HG03103 (cell line): ENCODE measurements at regions not wholly inside any gene's neighbourhood (a gene's known extent, or its start where the extent isn't known, plus 50 kb on each side); places are given as distances from the start of the nearest gene placed in this dataset.

ENCODE experiments used
- ATAC-seq: cut with Tn5 transposase; IDR thresholded peaks from one replicate; pipeline ENCODE4 v1.9.1; 2021; ENCODE audit warnings: low read depth; ENCODE audit not compliant: unreplicated experiment

DNA sequence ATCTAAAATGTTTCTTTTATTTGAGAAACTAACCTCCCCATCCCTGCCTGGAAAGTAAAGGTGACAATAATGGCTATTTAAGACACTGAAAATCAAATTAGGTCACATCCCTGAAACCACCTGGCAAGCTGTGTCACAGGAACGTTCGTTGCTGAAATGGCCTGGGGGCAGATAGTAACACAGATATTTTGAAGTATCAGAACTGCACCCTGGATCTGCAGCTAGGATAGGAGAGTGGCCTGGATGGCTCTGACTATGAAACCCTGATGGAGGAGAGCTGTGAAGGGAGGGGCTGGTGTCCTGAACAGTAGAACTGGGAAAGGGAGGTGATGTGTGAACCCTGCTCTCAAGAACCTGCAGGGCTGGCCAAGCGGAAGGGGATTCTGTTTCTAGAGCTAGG is 648.3 kb upstream of the CFAP20DC start:
- no peak for ATAC-seq

DNA sequence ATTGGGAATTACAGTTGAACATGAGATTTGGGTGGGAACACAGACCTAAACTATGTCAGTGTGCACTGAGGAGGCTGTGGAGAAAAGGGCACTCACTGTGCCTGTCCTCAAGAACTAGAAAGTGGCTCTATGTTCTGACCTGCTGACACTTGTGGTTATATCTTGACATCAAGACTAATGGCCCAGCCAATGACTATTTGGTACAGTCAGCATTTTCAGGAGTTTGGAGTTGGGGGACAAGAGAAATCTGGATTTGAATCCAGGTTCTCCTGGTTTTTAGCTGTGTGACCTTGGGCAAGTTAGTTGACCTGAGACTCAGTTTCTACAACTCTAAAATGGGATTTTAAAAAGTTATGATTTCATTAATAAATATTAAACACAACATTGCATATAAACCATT is 647.0 kb upstream of the CFAP20DC start:
- ATAC-seq: no peak

DNA sequence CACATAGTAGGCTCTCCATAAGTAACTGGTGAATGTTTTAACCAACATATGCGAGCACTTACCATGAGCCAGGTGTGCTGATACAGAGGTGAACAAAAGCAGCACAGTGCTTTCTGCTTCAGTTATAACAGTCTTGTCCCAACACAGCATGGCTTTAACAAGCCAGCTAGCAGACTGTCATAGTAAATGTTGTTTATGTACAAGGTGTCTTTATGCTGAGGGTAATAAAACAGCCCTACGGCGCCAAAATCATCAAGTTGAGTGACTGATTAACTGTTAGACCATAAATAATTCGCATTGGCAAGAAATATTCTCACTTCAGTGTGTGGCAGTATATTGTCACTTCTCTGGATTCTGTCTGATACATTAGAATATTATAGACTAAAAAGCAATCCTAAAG is 646.0 kb upstream of the CFAP20DC start:
- no peak for ATAC-seq

DNA sequence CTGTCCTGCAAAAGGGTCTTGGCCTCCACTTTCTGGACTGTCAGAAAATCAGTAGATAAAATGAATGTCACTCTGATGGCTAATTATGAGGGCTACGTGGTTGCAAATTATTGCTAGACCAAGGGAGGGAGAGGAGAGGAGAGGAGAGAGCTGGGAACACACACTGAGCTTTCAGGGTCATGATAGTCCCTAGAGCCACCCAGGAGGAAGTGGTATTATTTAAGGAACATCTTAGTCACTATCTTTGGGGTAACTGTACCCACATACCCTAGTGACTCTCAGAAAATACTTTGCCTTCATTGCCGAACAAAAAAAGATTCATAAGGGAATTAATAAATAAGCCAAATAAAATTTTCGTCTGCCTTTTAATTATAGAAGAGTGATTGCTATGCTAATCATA is 642.3 kb upstream of the CFAP20DC start:
- no peak for ATAC-seq

DNA sequence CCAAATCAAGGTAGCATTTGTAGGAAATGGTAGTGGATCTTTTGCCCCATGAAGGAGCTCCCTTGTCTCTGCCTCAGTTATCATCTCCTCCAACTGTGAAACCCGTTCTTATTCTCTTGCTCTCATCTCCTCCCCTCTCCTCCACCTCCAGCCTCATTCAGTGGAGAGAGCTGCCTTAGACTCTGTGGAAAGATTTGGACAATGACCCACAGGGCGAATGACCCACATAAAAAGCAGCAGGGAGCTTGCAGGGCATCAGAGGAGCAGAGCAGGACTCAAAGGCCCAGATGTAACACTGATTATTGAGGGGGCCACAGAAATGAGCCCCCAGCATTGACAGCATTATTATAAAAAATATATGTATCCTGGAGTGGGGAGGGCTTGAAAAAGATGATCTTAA is 641.1 kb upstream of the CFAP20DC start:
- no peak for ATAC-seq

DNA sequence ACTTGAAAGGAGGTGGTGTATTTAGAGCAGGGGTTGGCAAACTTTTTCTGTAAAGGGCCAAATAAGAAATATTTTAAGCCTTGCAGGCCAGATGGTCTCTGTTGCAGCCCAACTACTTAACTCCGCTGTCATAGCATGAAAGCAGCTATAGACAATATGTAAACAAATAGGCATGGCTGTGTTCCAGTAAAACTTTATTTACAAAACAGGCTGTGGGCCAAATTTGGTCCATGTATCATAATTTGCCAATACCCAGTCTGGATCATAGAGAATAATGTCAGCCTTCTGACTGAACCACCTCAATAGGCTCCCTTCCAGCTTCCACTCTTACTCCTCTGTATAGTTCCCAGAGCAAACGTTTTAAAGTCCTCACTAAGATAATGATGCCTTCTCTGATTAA is 638.8 kb upstream of the CFAP20DC start:
- ATAC-seq: no peak

DNA sequence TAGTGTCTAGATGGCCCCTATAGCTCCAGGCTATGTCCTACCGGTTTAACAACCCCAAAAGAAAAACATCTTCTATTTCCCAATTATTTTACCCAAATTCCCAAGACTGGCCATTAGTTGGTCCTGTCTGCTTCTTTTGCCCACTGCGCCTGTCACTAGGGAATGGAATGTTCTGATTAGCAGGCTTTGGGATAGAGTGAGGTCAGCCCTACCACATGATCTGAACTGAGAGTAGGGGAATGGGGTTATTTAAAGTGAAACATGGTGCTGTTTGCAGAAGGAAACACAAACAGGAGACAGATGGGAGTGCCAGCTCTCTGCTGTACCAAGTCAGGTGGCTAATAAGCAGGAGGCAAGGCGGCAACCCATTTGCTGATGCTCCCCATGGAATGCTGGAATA is 635.6 kb upstream of the CFAP20DC start:
- ATAC-seq: no peak

DNA sequence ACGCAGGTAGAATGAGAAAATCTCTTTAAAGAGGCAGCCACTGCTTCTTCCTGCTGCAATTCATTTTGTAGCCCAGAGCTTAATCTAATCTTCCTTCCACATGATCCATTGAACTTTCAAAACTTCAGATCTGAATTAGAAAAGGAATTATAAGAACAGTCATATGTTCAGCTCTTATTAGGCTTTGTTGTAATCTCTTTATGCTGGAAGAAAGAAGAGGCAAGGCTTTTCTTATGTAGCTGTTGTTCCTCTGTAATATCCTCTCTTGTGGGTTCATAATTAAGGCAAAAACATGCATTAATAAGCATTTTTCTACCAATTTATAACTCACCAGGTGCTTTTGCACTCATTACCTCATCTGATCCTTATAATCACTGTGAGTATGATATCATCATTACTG is 634.9 kb upstream of the CFAP20DC start:
- ATAC-seq: no peak

DNA sequence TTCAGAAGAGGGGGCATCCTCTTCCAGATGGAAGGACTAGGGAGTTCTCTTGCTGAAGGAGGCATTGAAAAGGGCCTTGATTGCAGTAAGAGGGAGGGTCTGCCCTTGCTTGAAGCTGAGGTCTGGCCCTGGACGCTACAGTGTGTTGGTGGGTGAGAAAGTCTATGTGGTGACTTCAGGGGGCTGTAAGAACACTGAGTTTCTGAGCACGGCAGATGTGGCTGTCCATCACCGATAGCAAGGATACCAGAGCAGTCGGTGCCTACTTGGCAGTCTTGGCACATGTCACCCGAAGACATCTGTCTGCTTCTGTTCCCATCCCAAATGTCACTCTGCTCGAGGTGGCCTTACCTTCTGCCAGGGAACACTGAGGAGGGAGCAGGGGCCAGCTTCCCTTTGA is 631.1 kb upstream of the CFAP20DC start:
- no peak for ATAC-seq

DNA sequence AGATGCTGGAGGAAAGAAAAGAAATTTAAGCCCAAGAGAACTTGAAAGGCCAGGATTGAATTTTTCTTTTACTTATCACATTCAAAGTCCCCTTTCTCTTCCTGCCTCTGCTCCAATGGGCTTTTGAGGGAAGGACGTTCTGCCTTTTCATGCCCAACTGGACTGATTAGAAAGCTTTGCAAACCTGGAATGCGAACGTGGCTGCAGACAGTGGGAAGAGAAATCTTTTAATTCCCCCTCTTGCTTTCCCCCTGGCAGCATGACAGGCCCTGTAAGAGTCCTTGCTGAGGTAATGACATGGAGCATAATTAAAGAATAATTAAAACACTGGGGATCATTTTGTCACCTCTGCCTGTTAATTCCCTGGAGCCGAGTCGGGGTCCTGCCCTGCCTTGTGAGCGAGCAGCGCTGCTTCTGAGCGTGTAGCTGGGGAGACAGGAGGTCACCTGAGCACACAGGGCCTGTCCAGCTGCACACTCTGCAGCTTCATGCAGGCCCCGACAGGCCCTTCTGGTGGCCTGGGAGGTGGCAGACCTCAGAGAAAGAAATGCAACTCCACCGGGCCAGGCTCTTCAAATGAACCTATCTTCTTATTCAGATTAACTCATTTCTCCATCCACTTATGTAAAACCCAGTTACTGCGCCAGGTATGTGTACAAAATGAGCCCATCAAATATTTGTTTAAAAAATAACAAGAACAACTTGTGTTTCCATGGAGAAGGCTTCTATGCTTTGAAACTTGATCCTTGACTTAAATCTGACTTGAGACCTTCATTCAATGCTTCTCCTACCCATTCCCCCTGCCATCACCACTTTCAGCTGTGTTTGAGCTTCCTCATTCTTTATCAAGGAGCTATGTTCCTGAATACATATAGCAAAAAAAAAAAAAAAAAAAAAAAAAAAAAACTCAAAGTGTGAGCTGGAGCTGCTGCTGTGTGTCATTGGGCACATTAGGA is 628.2 kb upstream of the CFAP20DC start:
- no peak for ATAC-seq

DNA sequence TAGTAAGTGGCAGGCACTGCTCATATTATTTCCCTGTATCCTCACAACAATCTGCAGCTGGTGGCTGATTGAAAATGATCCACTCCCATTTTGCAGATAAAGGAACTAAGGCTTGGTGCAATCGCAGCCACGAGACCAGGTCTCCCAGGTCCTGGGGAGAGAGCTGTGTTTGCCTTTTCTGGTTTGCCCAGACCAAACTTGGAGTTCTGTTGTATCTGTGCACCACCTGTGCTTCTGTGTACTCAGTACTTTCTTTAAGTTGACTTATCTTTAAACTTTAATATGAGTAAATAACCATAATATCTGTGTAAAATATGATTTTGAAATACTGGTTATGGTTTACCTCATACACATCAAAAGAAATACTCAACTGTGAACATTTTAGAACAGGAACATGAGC is 625.7 kb upstream of the CFAP20DC start:
- ATAC-seq: no peak

DNA sequence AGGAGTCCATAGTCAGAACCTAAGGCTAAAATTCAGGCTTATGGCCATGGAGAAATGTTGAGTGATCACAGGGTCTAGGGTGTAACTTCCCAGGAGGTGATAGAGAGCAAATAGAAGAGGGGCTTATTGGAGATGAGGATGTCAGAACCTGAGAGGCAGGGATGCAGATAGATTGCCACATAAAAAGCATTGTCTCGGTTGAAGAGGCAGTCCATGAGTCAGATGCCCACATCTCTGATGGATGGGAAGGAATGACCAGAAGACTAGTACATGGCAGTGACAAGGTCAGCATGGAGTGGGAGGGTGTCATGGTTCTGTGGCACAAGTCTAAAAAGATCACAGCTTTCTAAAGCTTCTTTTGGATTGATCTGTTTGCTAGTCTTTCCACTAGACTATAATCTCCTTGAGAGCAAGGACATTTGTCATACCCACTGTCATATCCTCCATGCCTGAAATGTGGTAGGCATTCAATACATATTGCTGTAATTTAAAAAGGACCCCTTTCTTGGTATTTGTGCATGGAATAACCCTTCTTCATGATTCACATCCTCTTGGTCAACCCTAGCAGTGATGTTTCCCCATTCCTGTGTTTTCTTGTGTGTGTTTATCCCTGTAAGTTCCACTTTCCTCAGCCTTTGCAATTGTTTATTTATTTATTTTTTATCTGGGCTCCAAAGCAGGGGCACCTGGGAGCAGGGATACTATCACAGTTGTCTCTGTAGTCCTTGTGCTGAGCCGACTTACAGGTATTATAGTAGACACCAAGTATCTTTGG is 613.4 kb upstream of the CFAP20DC start:
- ATAC-seq: no peak

DNA sequence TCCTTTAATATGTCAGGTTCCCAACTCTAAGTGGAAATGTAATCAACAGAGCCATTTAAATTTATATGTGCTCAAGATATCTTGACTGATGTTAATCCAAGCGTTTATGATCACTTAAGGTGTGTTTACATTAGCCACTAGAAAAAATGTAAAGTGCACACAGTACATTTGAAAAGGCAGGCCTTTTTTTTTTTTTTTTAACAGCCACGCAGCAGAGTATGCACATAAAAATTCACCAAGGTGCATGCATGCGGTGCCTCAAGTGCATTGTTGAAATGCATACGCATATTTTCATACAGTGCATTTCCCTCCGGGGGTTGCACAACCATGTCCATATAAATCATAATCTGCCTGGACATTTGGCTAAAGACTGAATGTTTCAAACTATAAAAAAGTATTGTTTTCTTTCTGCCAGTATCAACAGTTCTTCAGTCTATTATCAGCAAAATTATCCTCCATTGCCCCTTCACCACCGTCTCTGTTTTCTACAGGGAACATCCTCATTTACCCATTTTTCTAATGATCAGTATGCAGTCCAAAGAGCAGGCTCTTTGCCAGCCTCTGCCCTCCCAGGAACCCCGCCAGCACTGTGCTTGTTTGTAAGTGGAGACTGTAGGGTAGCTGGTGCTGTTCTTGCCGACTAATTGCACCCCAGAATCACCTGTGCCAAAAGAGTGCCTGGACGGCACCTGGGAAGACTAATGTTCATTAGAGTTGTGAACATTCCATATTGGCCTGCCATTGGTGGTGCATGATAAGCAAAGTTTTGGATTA is 611.2 kb upstream of the CFAP20DC start:
- no peak for ATAC-seq

DNA sequence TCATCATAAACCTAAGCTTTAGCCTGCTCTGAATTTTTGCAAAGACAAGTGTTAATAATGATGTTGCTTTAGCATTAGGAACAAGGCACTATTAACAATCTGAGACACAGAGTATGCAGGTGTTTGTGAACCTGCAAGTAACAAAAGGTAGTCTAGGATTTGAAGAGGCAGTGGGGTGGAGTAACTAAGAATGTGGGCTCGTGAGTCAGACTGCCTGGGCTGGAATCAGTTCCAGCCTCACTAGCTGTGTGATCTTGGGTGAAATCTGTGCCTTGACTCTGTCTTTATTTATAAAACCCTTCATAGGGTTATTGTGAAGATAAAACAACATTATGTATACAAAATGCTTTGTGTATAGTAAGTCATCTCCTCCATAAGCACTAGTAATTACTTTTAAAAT is 610.6 kb upstream of the CFAP20DC start:
- no peak for ATAC-seq

DNA sequence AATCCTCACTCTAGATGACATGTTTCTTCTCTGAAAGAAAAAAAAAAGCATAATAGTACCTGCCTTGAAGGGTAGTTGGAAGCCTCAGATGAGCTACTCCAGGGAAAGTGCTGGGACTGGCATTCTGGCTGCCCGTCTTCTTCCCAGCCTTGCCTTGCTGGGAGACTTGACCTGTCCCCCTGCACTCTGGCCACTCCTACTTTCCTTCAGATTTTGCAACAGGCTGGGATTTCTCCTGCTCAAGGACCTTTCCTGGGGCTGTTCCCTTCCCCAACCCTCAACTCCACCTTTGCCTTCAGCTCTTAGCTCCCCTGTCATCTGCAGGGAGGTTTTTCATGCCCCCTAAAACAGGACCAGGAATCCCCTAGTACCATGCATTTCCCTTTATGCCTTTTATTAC is 609.9 kb upstream of the CFAP20DC start:
- no peak for ATAC-seq

DNA sequence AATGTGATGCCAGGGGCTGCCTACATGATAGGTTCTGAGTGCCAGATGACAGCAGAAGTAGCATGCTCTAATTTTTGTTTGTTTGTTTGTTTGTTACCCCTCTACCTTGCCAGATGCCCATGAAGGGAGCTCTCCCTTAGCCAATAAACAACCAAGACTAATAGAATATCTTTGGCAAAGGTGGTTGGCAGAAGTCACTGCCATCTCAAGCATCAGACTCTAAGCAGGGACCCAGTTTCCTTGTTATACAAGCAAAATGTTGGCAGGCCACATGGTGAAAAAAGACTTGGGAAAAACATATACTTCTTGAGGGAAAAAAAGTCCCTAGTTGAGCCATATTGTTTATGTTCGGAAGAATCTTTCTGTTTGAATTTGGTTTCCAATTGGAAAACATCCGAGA is 609.0 kb upstream of the CFAP20DC start:
- no peak for ATAC-seq

DNA sequence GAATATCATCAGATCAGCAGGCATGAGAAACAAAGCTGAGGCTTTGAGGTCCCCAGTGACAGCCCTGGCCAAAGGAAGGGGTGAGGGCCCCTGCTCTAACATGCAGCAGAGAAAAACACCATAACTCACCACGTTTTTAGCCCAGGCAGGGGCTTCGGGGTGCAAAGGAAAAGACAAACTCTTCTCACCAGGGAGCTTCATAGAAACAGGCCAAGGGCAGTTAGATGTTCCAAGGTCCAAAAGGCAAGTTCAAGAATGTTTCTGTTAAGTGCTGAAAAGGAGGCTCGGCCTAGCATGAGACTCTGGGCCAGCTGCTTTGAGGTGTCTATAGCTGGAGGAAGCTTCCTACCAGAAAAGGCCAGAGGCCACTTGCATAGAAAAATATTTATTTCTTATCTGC is 608.4 kb upstream of the CFAP20DC start:
- ATAC-seq: no peak

DNA sequence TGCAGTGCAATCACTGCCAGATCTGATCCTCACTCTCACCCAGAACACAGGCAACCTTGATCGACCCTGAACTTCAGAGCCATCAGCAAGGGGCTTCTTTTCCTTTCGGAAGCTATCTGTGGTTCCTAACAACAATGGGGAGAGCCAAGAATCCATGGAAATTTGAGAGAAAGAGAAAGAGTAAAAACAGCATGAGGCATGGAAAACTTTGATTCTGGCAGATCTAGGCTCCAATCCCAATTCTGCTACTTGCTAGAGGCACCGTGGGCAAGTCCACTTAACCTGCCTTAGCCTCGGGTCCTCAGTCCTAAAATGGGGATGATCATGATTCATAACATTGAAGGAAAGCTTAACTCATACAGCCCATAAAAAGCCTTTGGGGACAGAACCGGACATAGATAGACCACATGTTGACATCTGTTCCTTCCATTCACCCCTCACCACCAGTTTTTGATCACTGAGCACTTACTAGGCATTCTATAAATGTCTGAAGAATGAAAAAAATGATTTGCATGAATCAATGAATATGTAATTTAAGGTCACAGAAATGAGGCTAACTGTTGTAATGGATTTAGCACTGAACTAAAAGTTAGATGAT is 605.7 kb upstream of the CFAP20DC start:
- ATAC-seq: no peak

DNA sequence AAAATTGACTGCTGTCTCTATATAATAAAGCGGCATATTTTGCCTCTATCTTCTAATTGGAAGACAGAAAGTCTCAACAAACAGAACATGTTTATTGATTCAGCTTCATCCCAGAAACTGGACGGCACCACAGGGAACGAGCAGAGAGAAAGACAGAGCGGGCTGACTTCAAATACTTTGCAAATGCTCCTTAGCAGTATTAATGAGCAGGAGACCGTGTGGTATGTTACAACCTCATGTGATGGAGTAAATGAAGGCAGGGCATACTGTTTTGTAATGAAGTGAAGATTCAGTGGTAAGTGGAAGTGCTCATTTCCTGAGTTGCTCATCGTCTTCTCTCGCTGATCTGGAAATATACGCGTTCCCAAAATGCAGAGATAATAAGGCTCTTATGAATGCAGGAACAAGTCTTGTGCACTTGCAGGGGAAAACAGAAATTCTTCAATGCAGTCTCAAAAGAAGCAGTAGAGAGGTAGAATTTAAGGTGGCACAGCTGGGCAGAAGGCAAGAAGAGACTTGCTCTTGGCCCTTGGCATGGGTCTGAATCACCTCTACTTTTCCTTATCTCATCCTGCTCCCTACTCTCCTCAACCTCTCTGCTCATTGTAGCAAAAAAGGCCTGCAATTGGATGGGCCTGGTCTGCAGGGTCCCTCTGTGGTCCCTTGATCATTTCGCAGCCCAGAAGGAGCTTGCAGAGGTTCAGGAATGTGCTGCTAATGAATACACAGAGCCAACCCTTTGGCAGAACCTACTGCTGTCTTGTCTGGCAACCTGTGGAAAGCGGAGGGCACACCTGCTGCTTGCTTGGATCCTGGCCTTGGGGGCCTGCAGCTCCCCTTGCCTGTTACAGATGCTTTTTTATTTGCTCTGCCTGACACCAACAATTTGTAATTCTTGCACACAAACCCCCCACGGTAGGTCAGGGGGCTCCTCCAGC is 604.9 kb upstream of the CFAP20DC start:
- no peak for ATAC-seq

DNA sequence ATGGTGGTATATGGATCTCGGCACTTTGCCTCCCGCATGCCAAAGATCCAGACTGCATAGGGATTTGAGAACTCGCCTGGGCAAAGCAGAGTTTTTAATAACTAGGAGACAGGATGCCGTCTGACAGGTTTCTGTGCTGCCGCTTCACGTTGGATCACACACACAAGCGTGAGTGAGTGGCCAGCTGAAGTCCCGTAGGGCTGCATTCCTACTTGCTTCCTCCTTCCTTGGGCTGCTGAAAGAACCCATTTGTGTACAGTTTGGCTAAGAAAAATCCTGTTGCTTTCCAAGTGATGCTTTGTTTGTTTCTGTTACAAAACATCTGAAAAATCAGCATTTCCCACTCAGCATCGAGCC is 604.3 kb upstream of the CFAP20DC start:
- ATAC-seq: no peak
